IMR-90 (cell line): ENCODE measurements at regions not wholly inside any gene's neighbourhood (a gene's known extent, or its start where the extent isn't known, plus 50 kb on each side); places are given as distances from the start of the nearest gene placed in this dataset.

ENCODE experiments used
- ATAC-seq: fragments of 200-7000 bp; cut with Tn5 transposase; 2 replicates; pipeline ENCODE4 v1.9.1; 2020; ENCODE audit warnings: low read depth, mild to moderate bottlenecking, moderate library complexity
- BruUV-seq: library from RNA; stranded (reverse); fragments of 400-500 nt; replicated peaks from 2 replicates; lab custom pipeline; 2021; lab: Mats Ljungman, UMichigan
- CTCF ChIA-PET: fragments of 300-600 bp; formaldehyde crosslinking; extraction: SDS; loops from one replicate; lab custom pipeline; 2021; ENCODE audit warnings: antibody characterized with exemption; lab: Yijun Ruan, JAX
- POLR2A ChIA-PET: fragments of 300-600 bp; sonication (Branson Sonifier 250); formaldehyde crosslinking; loops from one replicate; lab custom pipeline; 2022; ENCODE audit warnings: antibody characterized with exemption; ENCODE audit not compliant: unreplicated experiment; lab: Charles Lee
- DNase-seq: peaks from one replicate; pipeline ENCODE4 v3.0.0; 2013
- H2AFZ ChIP-seq: replicated peaks from 2 replicates; pipeline ENCODE3; 2013; ENCODE audit warnings: low read length, mild to moderate bottlenecking; ENCODE audit not compliant: poor library complexity
- H2AK5ac ChIP-seq: 2 replicates; pipeline ENCODE4 v1.6.1; 2013; ENCODE audit warnings: low read depth, low read length, inconsistent platforms
- H2AK9ac ChIP-seq: replicated peaks from 2 replicates; pipeline ENCODE3; 2013; ENCODE audit warnings: mild to moderate bottlenecking, low read depth, low read length, moderate library complexity; ENCODE audit not compliant: poor library complexity
- H2BK120ac ChIP-seq: 2 replicates; pipeline ENCODE4 v1.6.1; 2013; ENCODE audit warnings: low read depth, low read length, inconsistent platforms
- H2BK15ac ChIP-seq: 3 replicates; pipeline ENCODE4 v1.6.1; 2013; ENCODE audit warnings: low read depth, low read length, inconsistent platforms
- H2BK20ac ChIP-seq: 2 replicates; pipeline ENCODE4 v1.6.1; 2013; ENCODE audit warnings: low read depth, mild to moderate bottlenecking, inconsistent platforms, low read length, moderate library complexity
- H2BK5ac ChIP-seq: 2 replicates; pipeline ENCODE4 v1.6.1; 2013; ENCODE audit warnings: mild to moderate bottlenecking, low read depth, low read length, inconsistent platforms; ENCODE audit not compliant: poor library complexity, severe bottlenecking
- H3K14ac ChIP-seq: replicated peaks from 2 replicates; pipeline ENCODE4 v1.6.1; 2013; ENCODE audit warnings: low read depth, low read length, inconsistent platforms
- H3K18ac ChIP-seq: 2 replicates; pipeline ENCODE4 v1.6.1; 2013; ENCODE audit warnings: low read depth, low read length, control low read depth
- H3K23ac ChIP-seq: 2 replicates; pipeline ENCODE4 v1.6.1; 2013; ENCODE audit warnings: low read depth, low read length, inconsistent platforms
- H3K27ac ChIP-seq: 2 replicates; pipeline ENCODE4 v1.5.1; 2013; ENCODE audit warnings: mild to moderate bottlenecking, control low read depth, low read length; ENCODE audit not compliant: insufficient read depth
- H3K27me3 ChIP-seq: 2 replicates; pipeline ENCODE4 v1.6.1; 2013; ENCODE audit warnings: low read length; ENCODE audit not compliant: control insufficient read depth, insufficient read depth
- H3K36me3 ChIP-seq: 2 replicates; pipeline ENCODE4 v1.6.1; 2013; ENCODE audit warnings: low read length, mixed read lengths; ENCODE audit not compliant: control insufficient read depth, insufficient read depth
- H3K4ac ChIP-seq: 2 replicates; pipeline ENCODE4 v1.6.1; 2013; ENCODE audit warnings: low read depth, low read length, inconsistent platforms
- H3K4me1 ChIP-seq: 2 replicates; pipeline ENCODE4 v1.6.1; 2013; ENCODE audit warnings: low read length, mixed read lengths; ENCODE audit not compliant: control insufficient read depth, insufficient read depth
- H3K4me2 ChIP-seq: 2 replicates; pipeline ENCODE4 v1.6.1; 2013; ENCODE audit warnings: low read depth, mild to moderate bottlenecking, control low read depth, low read length, moderate library complexity
- H3K4me3 ChIP-seq: 2 replicates; pipeline ENCODE4 v1.5.1; 2013; ENCODE audit warnings: low read depth, mild to moderate bottlenecking, control low read depth, low read length, moderate library complexity; ENCODE audit not compliant: insufficient read depth
- H3K56ac ChIP-seq: 2 replicates; pipeline ENCODE4 v1.6.1; 2013; ENCODE audit warnings: low read length, inconsistent platforms; ENCODE audit not compliant: insufficient read depth; ENCODE audit errors: extremely low read depth
- H3K79me1 ChIP-seq, 2 experiments: 2 replicates each; pipeline ENCODE4 v1.6.1; 2013; ENCODE audit warnings: low read length in 2 of 2, inconsistent platforms in 1 of 2, low read depth in 1 of 2
- H3K9ac ChIP-seq: 2 replicates; pipeline ENCODE4 v1.6.1; 2013; ENCODE audit warnings: low read depth, low read length, control low read depth
- H3K9me1 ChIP-seq: 2 replicates; pipeline ENCODE4 v1.6.1; 2013; ENCODE audit warnings: low read length, inconsistent platforms; ENCODE audit not compliant: insufficient read depth
- H3K9me3 ChIP-seq: 2 replicates; pipeline ENCODE4 v1.6.1; 2013; ENCODE audit warnings: low read length; ENCODE audit not compliant: control insufficient read depth, insufficient read depth
- H4K20me1 ChIP-seq: 2 replicates; pipeline ENCODE4 v1.6.1; 2013; ENCODE audit warnings: low read length, inconsistent platforms; ENCODE audit not compliant: insufficient read depth
- H4K5ac ChIP-seq: 2 replicates; pipeline ENCODE4 v1.6.1; 2013; ENCODE audit warnings: mild to moderate bottlenecking, low read depth, low read length, control low read depth
- H4K8ac ChIP-seq, 2 experiments: 2 replicates each; pipeline ENCODE4 v1.6.1; 2013; ENCODE audit warnings: low read depth in 2 of 2, low read length in 2 of 2, control low read depth in 1 of 2, inconsistent platforms in 1 of 2
- H4K91ac ChIP-seq: 2 replicates; pipeline ENCODE4 v1.6.1; 2013; ENCODE audit warnings: low read depth, low read length, inconsistent platforms; ENCODE audit not compliant: insufficient read depth
- CHD1 ChIP-seq: IDR thresholded peaks from 2 replicates; pipeline ENCODE4 v1.6.1; 2012; ENCODE audit warnings: low read depth, low read length, improper control_type of control experiment
- MAZ ChIP-seq: IDR thresholded peaks from 2 replicates; pipeline ENCODE4 v1.6.1; 2012; ENCODE audit warnings: low read depth, mild to moderate bottlenecking, low read length, improper control_type of control experiment, moderate library complexity, borderline replicate concordance
- MXI1 ChIP-seq: IDR thresholded peaks from 2 replicates; pipeline ENCODE4 v1.6.1; 2012; ENCODE audit warnings: low read depth, mild to moderate bottlenecking, low read length, moderate library complexity, borderline replicate concordance
- NFE2L2 ChIP-seq: fragments of 150-350 bp; IDR thresholded peaks from 2 replicates; pipeline ENCODE4 v1.6.1; 2016; ENCODE audit warnings: low read depth, mild to moderate bottlenecking, low read length
- POLR2A ChIP-seq: IDR thresholded peaks from 2 replicates; pipeline ENCODE4 v1.6.1; 2012; ENCODE audit warnings: mild to moderate bottlenecking, low read depth, low read length
- RAD21 ChIP-seq: IDR thresholded peaks from 2 replicates; pipeline ENCODE4 v1.6.1; 2012; ENCODE audit warnings: low read length, improper control_type of control experiment
- WGBS, 2 experiments: methylation state at CpG; one replicate each; pipeline versions ENCODE4 v1.1.5 to v1.1.7; 2013; ENCODE audit warnings: missing lambda C conversion rate in 2 of 2; ENCODE audit not compliant: insufficient read length in 1 of 2; ENCODE audit errors: extremely low coverage in 2 of 2; 5-methylcytosine and 5-hydroxymethylcytosine counted together
- dilution Hi-C: fragments of 300-500 bp; cut with HindIII; formaldehyde crosslinking; loops from one replicate; pipeline ENCODE4 v1.14.3; 2018; ENCODE audit warnings: low sequenced_read_pairs; ENCODE audit not compliant: unreplicated experiment
- in situ Hi-C: fragments of 300-500 bp; cut with MboI; formaldehyde crosslinking; loops from 3 replicates; pipeline ENCODE4 v1.14.3; 2019; ENCODE audit warnings: low sequenced_read_pairs, inconsistent platforms, mixed read lengths
- intact Hi-C: fragments of 100-400 bp; cut with micrococcal nuclease; formaldehyde crosslinking; loops from 2 replicates; pipeline ENCODE4 v1.10.0; 2022

GRCh38 chr1:106600626-106601025 is 455.8 kb upstream of the PRMT6 start:
- Histone ChIP-seq H3K9ac (no peak overlapping the region), H2BK120ac (no peak overlapping the region), H4K91ac (no peak overlapping the region), H3K4me1 (no peaks in the 10 kb centered on the region), H3K79me1 (no peaks in the 10 kb centered on the region), H4K5ac (no peak overlapping the region), H4K8ac (no peak overlapping the region), H3K18ac (no peak overlapping the region), H3K9me1 (no peaks in the 10 kb centered on the region), H3K56ac (no peak overlapping the region), H2BK15ac (no peak overlapping the region), H3K4me3 (no peak overlapping the region), H3K36me3 (no peaks in the 10 kb centered on the region), H3K23ac (no peak overlapping the region), H2AK5ac (no peak overlapping the region), H3K4ac (no peak overlapping the region), H2BK5ac (no peak overlapping the region), H3K4me2 (no peak overlapping the region), H2BK20ac (no peak overlapping the region), H4K20me1 (no peaks in the 10 kb centered on the region), H3K14ac (no peak overlapping the region), H3K27me3 (no peaks in the 10 kb centered on the region), H2AK9ac (no peak overlapping the region), H2AFZ (no peak overlapping the region), H3K9me3 (peaks cover 3% of the 10 kb centered on the region), H3K27ac (no peak overlapping the region)
- in situ Hi-C loops: no loop called here
- WGBS, 2 experiments: no CpG with 5 or more reads among the region's 2 CpGs
- BruUV-seq: no TSS peak
- no peak for DNase-seq
- intact Hi-C loops: no loop called here
- TF ChIP-seq RAD21 (no peak), MXI1 (no peak), MAZ (no peak), CHD1 (no peak), POLR2A (no peak), NFE2L2 (no peak)
- dilution Hi-C loops: no loop called here
- POLR2A ChIA-PET: no interaction called here
- CTCF ChIA-PET: no interaction called here
- ATAC-seq: no peak
